ENCODE measurements at regions not wholly inside any gene's neighbourhood (a gene's known extent, or its start where the extent isn't known, plus 50 kb on each side); places are given as distances from the start of the nearest gene placed in this dataset.
"Not testable (repeated sequence)": the region's sequence is repeated elsewhere in the genome, so short reads cannot be mapped to it uniquely, and the experiment has no call there.

DNA sequence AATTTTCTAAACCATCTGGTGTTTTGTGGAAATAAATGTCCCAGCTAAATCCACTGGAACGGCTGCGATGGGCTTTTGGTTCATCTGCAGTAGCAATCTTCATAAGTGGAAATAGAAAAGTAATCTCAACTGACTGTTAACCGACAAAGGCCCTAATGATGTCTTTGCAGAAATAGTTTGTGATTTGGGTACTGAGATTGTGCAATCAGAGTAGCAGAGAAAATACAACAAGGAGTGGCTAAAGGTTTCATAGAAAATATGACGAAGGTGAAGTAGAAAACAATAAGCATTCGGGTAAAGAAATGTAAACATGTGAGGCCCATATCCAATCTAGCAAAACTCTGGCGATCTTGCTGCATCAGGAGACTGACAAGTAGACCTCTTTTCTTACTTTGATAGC, 262.6 kb upstream of the MCTP2 start:
- DNase-seq (ENCODE audit: low read depth in 3 of 3, low spot score in 2 of 3), result no peak

GRCh38 chr15:93965304-93965908, 266.0 kb upstream of the MCTP2 start:
- no peak for DNase-seq (ENCODE audit: low read depth in 3 of 3, low spot score in 2 of 3)

DNA sequence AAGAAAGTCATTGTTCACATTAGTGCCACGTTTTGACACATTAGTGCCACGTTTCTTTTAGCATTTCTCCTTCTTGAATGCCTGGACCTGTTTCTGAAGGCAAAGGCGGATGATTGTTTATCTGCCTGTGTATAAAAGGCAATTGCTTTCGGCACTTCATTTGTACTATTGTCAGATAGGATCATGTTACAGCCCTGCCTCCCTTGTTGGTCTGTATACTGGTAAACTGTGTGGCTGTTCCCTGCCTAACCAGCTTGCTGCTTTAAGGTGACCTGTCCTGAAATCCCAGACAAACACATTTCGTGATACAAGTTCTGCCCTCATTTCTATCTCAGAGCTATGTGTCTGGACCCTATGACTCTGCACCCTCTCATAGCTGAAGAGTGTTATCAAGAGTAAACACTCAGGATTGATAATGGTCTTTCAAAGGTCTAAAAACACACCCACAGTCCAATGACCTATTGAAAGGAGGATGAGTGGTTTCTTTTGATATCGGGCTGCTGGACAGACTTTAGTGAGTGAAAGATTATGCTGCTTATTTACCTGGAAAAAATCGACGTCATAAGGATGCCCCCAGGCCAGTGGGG, 276.3 kb upstream of the MCTP2 start:
- DNase-seq (ENCODE audit: low read depth in 3 of 3, low spot score in 2 of 3), result no peak

GRCh38 chr15:93948726-93949125, 282.6 kb upstream of the MCTP2 start:
- DNase-seq (ENCODE audit: low read depth in 3 of 3, low spot score in 2 of 3), result no peak

GRCh38 chr15:93943586-93943985, 287.8 kb upstream of the MCTP2 start:
- DNase-seq (ENCODE audit: low read depth in 3 of 3, low spot score in 2 of 3), result no peak

- no peak for DNase-seq (ENCODE audit: low read depth in 3 of 3, low spot score in 2 of 3)
Measured at GRCh38 chr15:93942269-93942694, 289.1 kb upstream of the MCTP2 start.

- no peak for DNase-seq (ENCODE audit: low read depth in 3 of 3, low spot score in 2 of 3)
Measured at GRCh38 chr15:93941697-93942096, 289.7 kb upstream of the MCTP2 start.

- DNase-seq (ENCODE audit: low read depth in 3 of 3, low spot score in 2 of 3), result no peak
Measured at GRCh38 chr15:93940226-93940625, 291.1 kb upstream of the MCTP2 start.

GRCh38 chr15:93932164-93932776, 299.1 kb upstream of the MCTP2 start:
- no peak for DNase-seq (ENCODE audit: low read depth in 3 of 3, low spot score in 2 of 3)

DNA sequence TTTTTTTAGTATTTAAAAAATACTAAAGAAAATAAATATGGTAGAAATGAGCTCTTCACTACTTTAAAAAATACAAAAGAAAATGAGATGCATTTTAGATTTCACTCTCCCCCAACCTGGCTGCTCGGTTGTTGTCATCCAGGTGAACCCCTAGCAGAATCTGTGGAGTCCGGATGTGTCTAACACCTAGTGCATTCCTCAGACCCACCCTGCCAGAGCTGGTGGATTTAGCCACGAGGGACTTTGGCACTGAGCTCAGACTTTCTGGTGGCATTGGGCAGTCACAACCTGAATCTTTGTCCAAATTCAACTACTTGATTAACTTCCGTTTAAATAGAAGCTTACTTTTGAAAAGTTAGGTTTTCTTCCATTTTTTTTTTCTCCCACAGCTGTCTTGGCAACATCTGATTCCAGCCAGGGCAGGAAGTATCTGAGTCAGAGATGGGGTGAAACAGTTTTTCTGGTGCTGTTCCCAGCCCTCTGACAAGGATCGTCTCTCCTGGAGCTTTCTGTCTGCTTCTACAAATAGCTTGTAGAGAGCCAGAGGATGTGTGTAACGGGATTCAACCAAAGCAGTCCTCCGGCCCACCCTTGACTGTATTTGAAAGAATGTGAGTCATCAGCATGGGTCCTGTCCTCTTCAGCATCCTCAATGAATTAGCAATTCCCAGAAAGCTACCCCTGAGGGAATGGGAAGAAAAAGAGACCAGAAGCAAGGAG, 301.8 kb upstream of the MCTP2 start:
- DNase-seq (ENCODE audit: low read depth in 3 of 3, low spot score in 2 of 3), result no peak

GRCh38 chr15:93920204-93920603, 311.2 kb upstream of the MCTP2 start:
- no peak for DNase-seq (ENCODE audit: low read depth in 3 of 3, low spot score in 2 of 3)

DNA sequence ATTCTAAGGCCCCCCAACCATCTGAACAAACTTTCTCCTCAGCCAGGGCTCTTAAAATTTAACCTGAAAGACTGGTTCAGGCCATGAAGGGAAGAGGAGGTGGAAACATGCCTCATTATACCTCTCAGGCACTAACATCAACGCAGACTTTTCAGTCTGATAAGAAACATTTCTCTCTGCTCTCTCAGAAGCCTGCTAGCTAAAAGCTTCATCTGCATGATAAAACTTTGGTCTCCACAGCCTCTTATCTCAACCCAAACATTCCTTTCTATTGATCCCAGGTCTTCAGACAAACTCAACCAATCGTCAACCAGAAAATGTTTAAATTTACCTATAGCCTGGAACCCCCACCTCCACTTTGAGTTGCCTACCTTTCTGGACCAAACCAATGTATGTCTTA, 312.6 kb upstream of the MCTP2 start:
- not testable (repeated sequence) for DNase-seq (ENCODE audit: low read depth in 3 of 3, low spot score in 2 of 3)

GRCh38 chr15:93917181-93917580, 314.2 kb upstream of the MCTP2 start:
- no peak for DNase-seq (ENCODE audit: low read depth in 3 of 3, low spot score in 2 of 3)

GRCh38 chr15:93913871-93914270, 317.5 kb upstream of the MCTP2 start:
- no peak for DNase-seq (ENCODE audit: low read depth in 3 of 3, low spot score in 2 of 3)

- no peak for DNase-seq (ENCODE audit: low read depth in 3 of 3, low spot score in 2 of 3)
Measured at GRCh38 chr15:93913310-93913709, 318.1 kb upstream of the MCTP2 start.

DNA sequence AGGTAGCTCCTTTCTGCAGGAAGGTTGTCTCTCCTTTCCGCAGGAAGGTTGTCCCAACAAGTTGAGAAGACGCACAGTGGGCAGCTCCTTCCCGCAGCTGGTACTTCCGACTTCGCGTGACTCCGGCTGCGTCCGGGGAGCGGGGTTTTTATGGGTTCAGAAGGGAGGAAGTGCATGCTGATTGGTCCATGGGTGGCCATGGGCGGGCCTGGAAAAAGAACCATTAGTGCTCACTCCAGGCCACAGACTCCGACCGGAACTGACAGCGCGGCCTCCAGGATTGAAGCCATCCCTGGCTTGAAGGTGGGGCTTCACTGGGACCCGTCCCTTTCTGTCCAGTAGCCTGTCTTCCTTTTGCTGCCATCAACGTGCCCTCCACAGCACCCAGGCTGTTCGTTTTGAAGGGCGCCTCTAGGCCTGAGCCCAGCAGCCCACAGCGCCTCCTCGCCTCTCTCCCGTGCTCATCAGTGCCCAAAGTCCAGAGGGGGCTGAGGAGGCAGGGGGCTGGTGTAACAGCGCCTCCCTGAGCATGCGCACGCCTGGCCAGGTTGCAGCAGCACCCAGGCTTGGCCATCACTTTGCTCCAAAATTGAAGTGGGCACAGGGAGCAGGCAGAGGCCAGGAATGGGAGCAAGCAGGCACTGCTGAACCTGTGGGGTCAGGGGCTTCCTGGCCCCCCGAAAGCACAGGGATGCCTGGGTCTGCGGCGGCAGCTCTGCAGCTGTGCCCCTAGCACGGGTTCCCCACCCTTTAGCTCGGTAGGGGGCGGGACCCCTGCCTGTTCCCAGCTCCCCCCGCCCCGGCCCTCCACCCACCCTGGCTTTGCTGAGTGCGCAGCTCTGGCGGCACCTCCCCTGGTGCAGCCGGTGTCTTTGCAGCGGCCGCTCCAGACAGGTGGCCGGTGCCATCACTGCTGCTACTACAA, 330.6 kb upstream of the MCTP2 start:
- no peak for DNase-seq (ENCODE audit: low read depth in 3 of 3, low spot score in 2 of 3)

- DNase-seq (ENCODE audit: low read depth in 3 of 3, low spot score in 2 of 3), result no peak
Measured at GRCh38 chr15:93899817-93900216, 331.5 kb upstream of the MCTP2 start.

DNA sequence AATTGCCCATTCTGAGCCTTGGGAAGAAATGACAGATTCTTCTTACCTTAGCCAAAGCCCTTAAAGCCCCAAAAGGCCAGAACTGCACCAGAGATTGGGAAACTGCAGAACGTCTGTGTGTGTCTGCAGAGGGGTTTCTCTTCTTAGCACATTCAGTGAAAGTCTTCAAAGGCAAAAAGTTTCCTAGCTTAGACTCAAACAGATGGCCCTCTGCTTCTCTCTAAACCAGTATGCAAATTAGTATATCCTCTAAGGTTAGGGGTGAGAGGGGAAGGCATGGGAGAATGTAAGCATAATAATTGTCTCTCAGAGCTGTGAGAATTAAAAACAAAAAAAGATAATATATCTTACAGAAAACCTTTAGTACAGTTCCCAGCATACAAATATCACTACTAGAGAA, 334.0 kb upstream of the MCTP2 start:
- no peak for DNase-seq (ENCODE audit: low read depth in 3 of 3, low spot score in 2 of 3)

DNA sequence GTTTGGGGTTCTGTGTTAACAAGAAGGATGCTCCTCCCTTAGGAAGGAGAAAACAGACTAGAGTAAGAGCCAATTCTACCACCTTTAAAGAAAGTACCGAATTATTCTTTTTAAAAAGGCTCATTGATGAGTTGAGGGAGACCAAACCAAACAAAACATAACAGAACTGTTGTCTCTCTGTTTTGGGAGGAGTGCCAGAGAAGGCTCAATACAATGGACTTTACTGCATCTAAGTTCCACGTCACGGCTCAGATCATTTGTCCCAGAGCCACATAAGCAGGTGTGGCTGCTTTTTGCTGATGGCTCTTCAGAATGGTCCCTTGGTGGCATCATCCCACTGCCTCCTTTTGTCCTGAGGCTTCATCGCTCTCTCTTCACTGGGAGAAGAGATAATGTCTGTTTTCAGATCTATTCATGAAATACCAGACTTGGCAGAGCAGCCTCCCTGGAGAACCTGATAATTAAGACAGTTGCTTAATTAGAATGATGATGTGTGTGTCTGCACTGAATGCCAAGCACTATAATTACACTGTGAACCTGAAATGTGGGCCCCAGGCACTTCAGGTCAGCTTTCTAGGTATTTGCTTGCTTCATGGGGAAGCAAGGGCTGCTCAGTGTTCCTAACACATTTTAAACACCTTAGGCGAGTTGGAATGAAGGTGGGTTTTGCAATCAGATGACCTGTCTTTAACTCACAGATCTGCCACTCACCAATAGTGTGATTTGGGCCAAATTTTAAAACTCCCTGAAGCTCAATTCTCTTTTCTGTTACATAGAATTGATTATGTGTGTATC, 335.2 kb upstream of the MCTP2 start:
- no peak for DNase-seq (ENCODE audit: low read depth in 3 of 3, low spot score in 2 of 3)

GRCh38 chr15:93894438-93895036, 336.8 kb upstream of the MCTP2 start:
- no peak for DNase-seq (ENCODE audit: low read depth in 3 of 3, low spot score in 2 of 3)
